Lung (tissue), 11 donors: ENCODE measurements at regions not wholly inside any gene's neighbourhood (a gene's known extent, or its start where the extent isn't known, plus 50 kb on each side); places are given as distances from the start of the nearest gene placed in this dataset.

Experiments used
- ATAC-seq: fragments of 200-7000 bp; cut with Tn5 transposase; one replicate; pipeline ENCODE4 v1.9.1; 2020; ENCODE audit warnings: moderate number of reproducible peaks; ENCODE audit not compliant: insufficient read depth, low FRiP score
- DNase-seq, 3 donors: peaks; one replicate each; pipeline ENCODE4 v3.0.0-alpha.2; 2013 to 2017
- H3K27ac ChIP-seq, 2 donors: one replicate each; pipeline ENCODE4 v1.5.1; 2013; ENCODE audit warnings: mild to moderate bottlenecking in 2 of 2, moderate library complexity in 2 of 2, control low read depth in 1 of 2, inconsistent platforms in 1 of 2, low read depth in 1 of 2, low read length in 1 of 2
- H3K27me3 ChIP-seq, 3 donors: one replicate each; pipeline ENCODE4 v1.5.1; 2013; ENCODE audit warnings: low read length in 2 of 3; ENCODE audit not compliant: control insufficient read depth in 3 of 3, insufficient read depth in 3 of 3
- H3K36me3 ChIP-seq, 4 donors: one replicate each; pipeline ENCODE4 v1.5.1; 2013; ENCODE audit warnings: low read length in 4 of 4, mild to moderate bottlenecking in 1 of 4, moderate library complexity in 1 of 4; ENCODE audit not compliant: control insufficient read depth in 4 of 4, insufficient read depth in 4 of 4
- H3K4me1 ChIP-seq, 5 donors: one replicate each; pipeline ENCODE4 v1.5.1; 2013; ENCODE audit warnings: low read length in 5 of 5, mild to moderate bottlenecking in 2 of 5, moderate library complexity in 1 of 5; ENCODE audit not compliant: control insufficient read depth in 5 of 5, insufficient read depth in 5 of 5
- H3K4me3 ChIP-seq: one replicate; pipeline ENCODE4 v1.5.1; 2013; ENCODE audit warnings: mild to moderate bottlenecking, control low read depth, moderate library complexity
- H3K9ac ChIP-seq, 2 donors: one replicate each; pipeline ENCODE4 v1.5.1; 2013; ENCODE audit warnings: low read length in 2 of 2, control low read depth in 1 of 2; ENCODE audit not compliant: insufficient read depth in 1 of 2
- H3K9me3 ChIP-seq, 4 donors: one replicate each; pipeline ENCODE4 v1.5.1; 2013; ENCODE audit warnings: low read length in 3 of 4, mild to moderate bottlenecking in 1 of 4, moderate library complexity in 1 of 4; ENCODE audit not compliant: control insufficient read depth in 4 of 4, insufficient read depth in 3 of 4
- WGBS, 2 donors: extraction: QIAGEN DNeasy Blood & Tissue Kit; methylation state at CpG; one replicate each; pipeline ENCODE4 v1.1.7; 2013; 5-methylcytosine and 5-hydroxymethylcytosine counted together
- TF ChIP-seq, protein P1 (sequence below): IDR thresholded peaks from 2 replicates; pipeline ENCODE4 v1.5.1; 2012; ENCODE audit warnings: mild to moderate bottlenecking; ENCODE audit errors: control extremely low read depth, extremely low read depth
- donor health status: control.
- donor health status: control.
- donor health status: Bipolar disorder and iron deficiency.
- donor health status: healthy.
- donor health status: DM: yes; HTN: yes; CAD: no.

DNA sequence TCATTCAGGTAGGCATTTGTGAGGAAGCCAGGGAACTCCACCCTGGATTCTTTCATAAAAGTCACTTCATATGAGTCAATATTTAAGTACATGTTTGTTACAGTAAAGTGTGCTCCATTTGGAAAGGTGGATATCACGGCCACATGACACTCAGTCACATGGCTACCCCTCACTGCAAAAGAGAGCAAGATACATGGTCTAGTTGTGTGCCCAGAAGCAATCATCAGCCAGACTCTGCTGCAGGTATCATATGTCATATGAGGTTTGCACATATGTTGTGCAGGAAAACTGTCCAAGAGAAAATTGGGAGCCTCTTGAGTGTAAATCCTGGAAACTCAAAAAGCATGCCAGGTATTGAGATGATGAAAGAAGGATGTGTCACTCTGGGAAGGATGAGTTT, 55.0 kb upstream of the NMNAT3 start:
- no peak overlapping the region for H3K27ac ChIP-seq
- ATAC-seq: no peak
- peaks cover 0 to 2% (median 0%) of the 10 kb centered on the region in 5 donors for H3K4me1 ChIP-seq
- no peaks in the 10 kb centered on the region for H3K27me3 ChIP-seq
- 72 to 91% methylated on average over 1 of the region's 1 CpG for WGBS, 2 donors
- no peak for DNase-seq
- TF ChIP-seq, protein P1, sequence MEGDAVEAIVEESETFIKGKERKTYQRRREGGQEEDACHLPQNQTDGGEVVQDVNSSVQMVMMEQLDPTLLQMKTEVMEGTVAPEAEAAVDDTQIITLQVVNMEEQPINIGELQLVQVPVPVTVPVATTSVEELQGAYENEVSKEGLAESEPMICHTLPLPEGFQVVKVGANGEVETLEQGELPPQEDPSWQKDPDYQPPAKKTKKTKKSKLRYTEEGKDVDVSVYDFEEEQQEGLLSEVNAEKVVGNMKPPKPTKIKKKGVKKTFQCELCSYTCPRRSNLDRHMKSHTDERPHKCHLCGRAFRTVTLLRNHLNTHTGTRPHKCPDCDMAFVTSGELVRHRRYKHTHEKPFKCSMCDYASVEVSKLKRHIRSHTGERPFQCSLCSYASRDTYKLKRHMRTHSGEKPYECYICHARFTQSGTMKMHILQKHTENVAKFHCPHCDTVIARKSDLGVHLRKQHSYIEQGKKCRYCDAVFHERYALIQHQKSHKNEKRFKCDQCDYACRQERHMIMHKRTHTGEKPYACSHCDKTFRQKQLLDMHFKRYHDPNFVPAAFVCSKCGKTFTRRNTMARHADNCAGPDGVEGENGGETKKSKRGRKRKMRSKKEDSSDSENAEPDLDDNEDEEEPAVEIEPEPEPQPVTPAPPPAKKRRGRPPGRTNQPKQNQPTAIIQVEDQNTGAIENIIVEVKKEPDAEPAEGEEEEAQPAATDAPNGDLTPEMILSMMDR: no peak
- no peak overlapping the region for H3K4me3 ChIP-seq
- peaks cover 0 to 5% (median 0%) of the 10 kb centered on the region in 4 donors for H3K9me3 ChIP-seq
- no peaks in the 10 kb centered on the region for H3K36me3 ChIP-seq
- H3K9ac ChIP-seq: no peak overlapping the region

GRCh38 chr3:139729300-139729699, 51.5 kb upstream of the NMNAT3 start:
- H3K9ac ChIP-seq: no peak overlapping the region
- H3K9me3 ChIP-seq: no peaks in the 10 kb centered on the region
- no peak for ATAC-seq
- TF ChIP-seq, protein P1: no peak
- DNase-seq: no peak
- no peaks in the 10 kb centered on the region for H3K36me3 ChIP-seq
- H3K27ac ChIP-seq: no peak overlapping the region
- WGBS, 2 donors: 90 to 94% methylated on average over 2 of the region's 2 CpGs
- H3K4me1 ChIP-seq: peaks cover 0 to 2% (median 0%) of the 10 kb centered on the region in 5 donors
- H3K27me3 ChIP-seq: no peaks in the 10 kb centered on the region
- H3K4me3 ChIP-seq: no peak overlapping the region

GRCh38 chr3:139728414-139728813, 50.6 kb upstream of the NMNAT3 start:
- Histone ChIP-seq H3K4me1 (no peaks in the 10 kb centered on the region), H3K9ac (no peak overlapping the region), H3K36me3 (no peaks in the 10 kb centered on the region), H3K9me3 (no peaks in the 10 kb centered on the region), H3K4me3 (no peak overlapping the region), H3K27ac (no peak overlapping the region), H3K27me3 (no peaks in the 10 kb centered on the region)
- 90% methylated on average over 5 of the region's 5 CpGs for WGBS, 2 donors
- no peak for ATAC-seq
- no peak for DNase-seq
- TF ChIP-seq, protein P1: no peak
